Activated CD8-positive, alpha-beta T cell treated with anti-CD3 and anti-CD28 coated beads, Interleukin-2, amount 10 ng/mL, durations not matched to agents 7 days and 5 days (primary cell): ENCODE measurements at regions not wholly inside any gene's neighbourhood (a gene's known extent, or its start where the extent isn't known, plus 50 kb on each side); places are given as distances from the start of the nearest gene placed in this dataset.
"Not testable (repeated sequence)": the region's sequence is repeated elsewhere in the genome, so short reads cannot be mapped to it uniquely, and the experiment has no call there.

Experiments
- ATAC-seq: fragments of 150-1000 bp; cut with Tn5 transposase; one replicate; pipeline ENCODE4 v1.10.0; 2021; ENCODE audit warnings: moderate library complexity
- CTCF ChIA-PET: fragments of 350-600 bp; sonication (Branson Sonifier 250); formaldehyde crosslinking; loops from one replicate; lab custom pipeline; 2021; ENCODE audit warnings: antibody characterized with exemption; lab: Charles Lee
- POLR2A ChIA-PET: fragments of 350-600 bp; sonication (Branson Sonifier 250); formaldehyde crosslinking; loops from one replicate; lab custom pipeline; 2021; ENCODE audit warnings: antibody characterized with exemption; lab: Charles Lee
- DNase-seq: peaks from one replicate; pipeline ENCODE4 v3.0.0-alpha.2; 2020
- H3K27ac Mint-ChIP-seq: one replicate; pipeline ENCODE4 v1.8.0; 2021; ENCODE audit warnings: mild to moderate bottlenecking, mixed read lengths
- H3K27me3 Mint-ChIP-seq: one replicate; pipeline ENCODE4 v1.8.0; 2021; ENCODE audit warnings: low read depth, mixed read lengths
- H3K36me3 Mint-ChIP-seq: one replicate; pipeline ENCODE4 v1.8.0; 2021; ENCODE audit warnings: low read depth, mixed read lengths
- H3K4me1 Mint-ChIP-seq: one replicate; pipeline ENCODE4 v1.8.0; 2021; ENCODE audit warnings: low read depth, mixed read lengths
- H3K4me3 Mint-ChIP-seq: one replicate; pipeline ENCODE4 v1.8.0; 2021; ENCODE audit warnings: mild to moderate bottlenecking, mixed read lengths
- H3K9me3 Mint-ChIP-seq: one replicate; pipeline ENCODE4 v1.8.0; 2022; ENCODE audit warnings: mixed read lengths; ENCODE audit not compliant: insufficient read depth

GRCh38 chr5:91586232-91586631, 203.1 kb upstream of the ARRDC3 start:
- ATAC-seq, result no peak
- Mint-ChIP-seq H3K4me3 (no peak overlapping the region), H3K27ac (no peak overlapping the region), H3K27me3 (no peaks in the 10 kb centered on the region), H3K9me3 (peaks cover 8% of the 10 kb centered on the region), H3K4me1 (no peaks in the 10 kb centered on the region), H3K36me3 (no peaks in the 10 kb centered on the region)
- DNase-seq, result no peak
- ChIA-PET POLR2A (no interaction called here), CTCF (interaction anchor here (0.9 kb wide), 1 partner anchor 102 kb away, joined by 3 read pairs; no protein-coding TSS in a partner anchor)

GRCh38 chr5:91584352-91584751, 201.2 kb upstream of the ARRDC3 start:
- DNase-seq (no peak), ATAC-seq (no peak)
- H3K4me3 Mint-ChIP-seq, result no peak overlapping the region
- H3K4me1 Mint-ChIP-seq, result no peaks in the 10 kb centered on the region
- no peaks in the 10 kb centered on the region for H3K27me3 Mint-ChIP-seq
- CTCF ChIA-PET, result no interaction called here
- H3K27ac Mint-ChIP-seq, result no peak overlapping the region
- H3K36me3 Mint-ChIP-seq, result no peaks in the 10 kb centered on the region
- POLR2A ChIA-PET, result no interaction called here
- H3K9me3 Mint-ChIP-seq, result peaks cover 3% of the 10 kb centered on the region

DNA sequence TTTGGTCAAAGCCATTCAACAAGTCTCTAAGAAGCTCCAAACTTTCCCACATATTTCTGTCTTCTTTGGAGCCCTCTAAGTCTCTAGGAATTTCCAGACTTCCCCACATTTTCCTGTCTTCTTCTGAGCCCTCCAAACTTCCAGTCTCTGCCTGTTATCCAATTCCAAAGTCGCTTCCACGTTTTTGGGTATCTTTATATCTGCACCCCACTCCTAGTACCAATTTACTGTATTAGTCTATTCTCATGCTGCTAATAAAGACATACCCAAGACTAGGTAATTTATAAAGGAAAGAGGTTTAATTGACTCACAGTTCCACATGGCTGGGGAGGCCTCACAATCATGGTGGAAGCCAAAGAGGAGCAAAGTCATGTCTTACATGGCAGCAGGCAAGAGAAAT, 182.9 kb upstream of the ARRDC3 start:
- CTCF ChIA-PET, result not testable (repeated sequence)

GRCh38 chr5:91562922-91563321, 179.8 kb upstream of the ARRDC3 start:
- Mint-ChIP-seq H3K36me3 (no peaks in the 10 kb centered on the region), H3K4me1 (no peaks in the 10 kb centered on the region), H3K27ac (no peak overlapping the region), H3K4me3 (no peak overlapping the region), H3K9me3 (no peaks in the 10 kb centered on the region), H3K27me3 (no peaks in the 10 kb centered on the region)
- ATAC-seq, result no peak
- ChIA-PET POLR2A (no interaction called here), CTCF (no interaction called here)
- no peak for DNase-seq

More for the DNA sequence above, 182.9 kb upstream of the ARRDC3 start:
- H3K4me3 Mint-ChIP-seq, DNase-seq, H3K36me3 Mint-ChIP-seq, ATAC-seq, H3K27ac Mint-ChIP-seq, POLR2A ChIA-PET, H3K27me3 Mint-ChIP-seq, H3K4me1 Mint-ChIP-seq, H3K9me3 Mint-ChIP-seq: not testable (repeated sequence)

- no peak overlapping the region for H3K27ac Mint-ChIP-seq
- no peaks in the 10 kb centered on the region for H3K36me3 Mint-ChIP-seq
- no peak for ATAC-seq
- POLR2A ChIA-PET, result no interaction called here
- DNase-seq, result no peak
- H3K27me3 Mint-ChIP-seq, result no peaks in the 10 kb centered on the region
- no peaks in the 10 kb centered on the region for H3K9me3 Mint-ChIP-seq
- no peaks in the 10 kb centered on the region for H3K4me1 Mint-ChIP-seq
- no peak overlapping the region for H3K4me3 Mint-ChIP-seq
- CTCF ChIA-PET, result no interaction called here
Observed at GRCh38 chr5:91541696-91542095, 158.6 kb upstream of the ARRDC3 start.

DNA sequence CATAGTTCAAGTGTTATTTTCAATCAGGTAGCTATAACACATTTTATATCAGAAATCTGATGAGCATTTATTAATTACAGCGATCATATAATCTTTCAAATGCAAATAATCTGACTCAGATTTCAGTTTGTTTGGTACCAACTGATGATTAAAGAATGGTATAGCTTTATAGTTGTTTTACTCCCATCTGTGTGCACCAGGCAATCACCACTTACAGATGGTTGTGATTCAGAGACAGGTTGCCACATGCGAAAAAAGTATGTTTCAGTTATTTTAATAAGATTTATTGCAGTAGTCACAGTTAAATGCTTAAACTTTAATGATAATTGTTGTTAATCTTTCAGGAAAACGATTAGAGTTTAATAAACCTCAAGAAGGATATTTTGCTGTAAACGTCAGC, 155.1 kb upstream of the ARRDC3 start:
- no peak for ATAC-seq
- Mint-ChIP-seq H3K27ac (no peak overlapping the region), H3K4me3 (no peak overlapping the region), H3K27me3 (no peaks in the 10 kb centered on the region), H3K36me3 (no peaks in the 10 kb centered on the region), H3K4me1 (no peaks in the 10 kb centered on the region), H3K9me3 (no peaks in the 10 kb centered on the region)
- POLR2A ChIA-PET, result no interaction called here
- CTCF ChIA-PET, result no interaction called here
- no peak for DNase-seq

- Mint-ChIP-seq H3K4me1 (no peaks in the 10 kb centered on the region), H3K27ac (no peak overlapping the region), H3K36me3 (no peaks in the 10 kb centered on the region), H3K9me3 (no peaks in the 10 kb centered on the region), H3K4me3 (no peak overlapping the region), H3K27me3 (no peaks in the 10 kb centered on the region)
- ChIA-PET POLR2A (no interaction called here), CTCF (no interaction called here)
- no peak for DNase-seq
- ATAC-seq, result no peak
Observed at GRCh38 chr5:91535499-91535898, 152.4 kb upstream of the ARRDC3 start.

GRCh38 chr5:91534332-91534731, 151.2 kb upstream of the ARRDC3 start:
- ATAC-seq (no peak), DNase-seq (no peak)
- Mint-ChIP-seq H3K36me3 (no peaks in the 10 kb centered on the region), H3K9me3 (no peaks in the 10 kb centered on the region), H3K27me3 (no peaks in the 10 kb centered on the region), H3K4me3 (no peak overlapping the region), H3K4me1 (no peaks in the 10 kb centered on the region), H3K27ac (no peak overlapping the region)
- CTCF ChIA-PET, result no interaction called here
- POLR2A ChIA-PET, result no interaction called here

DNA sequence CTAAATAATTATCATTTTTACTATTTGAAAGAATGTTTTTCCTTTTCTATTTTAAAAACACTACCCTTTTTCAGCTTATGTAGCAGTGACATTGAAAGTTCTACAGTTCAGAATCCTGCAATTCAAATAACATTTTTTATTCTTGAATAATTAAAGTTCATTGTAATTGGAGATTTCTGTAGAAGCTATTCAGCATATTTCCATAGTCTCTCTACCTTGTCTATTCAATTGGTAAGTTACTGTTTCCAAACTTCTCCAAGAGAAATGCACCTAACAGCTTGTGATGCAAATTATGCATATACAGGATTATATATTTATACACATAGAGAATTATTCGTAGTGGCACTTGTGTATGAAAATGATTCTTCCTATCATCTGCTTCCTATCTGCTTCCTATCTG, 149.7 kb upstream of the ARRDC3 start:
- Mint-ChIP-seq H3K9me3 (no peaks in the 10 kb centered on the region), H3K4me1 (no peaks in the 10 kb centered on the region), H3K27ac (no peak overlapping the region), H3K4me3 (no peak overlapping the region), H3K36me3 (no peaks in the 10 kb centered on the region), H3K27me3 (no peaks in the 10 kb centered on the region)
- CTCF ChIA-PET, result interaction anchor here (0.6 kb wide), 1 partner anchor 18 kb away, joined by 3 read pairs; no protein-coding TSS in a partner anchor
- ATAC-seq, result no peak
- POLR2A ChIA-PET, result no interaction called here
- DNase-seq, result no peak

DNA sequence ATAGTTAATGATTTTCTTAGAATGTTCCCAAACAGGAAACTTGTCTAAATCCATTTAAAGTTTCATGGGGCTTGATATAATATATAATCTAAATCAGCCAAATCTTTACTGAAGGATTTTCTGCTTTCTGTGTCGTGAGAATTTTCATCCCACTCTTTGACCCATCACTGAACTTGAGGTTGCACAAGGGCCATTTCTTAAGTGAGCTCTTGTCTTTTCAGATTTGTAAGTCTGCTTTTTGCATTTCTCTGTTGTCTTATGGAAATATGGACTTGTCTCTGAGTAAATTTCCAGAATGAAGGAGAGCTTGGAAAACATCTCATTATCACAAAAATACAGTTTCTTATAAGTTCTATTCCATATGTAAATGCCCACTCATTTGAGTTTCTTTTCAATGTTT, 149.2 kb upstream of the ARRDC3 start:
- H3K27me3 Mint-ChIP-seq, result no peaks in the 10 kb centered on the region
- no peak for ATAC-seq
- no peaks in the 10 kb centered on the region for H3K4me1 Mint-ChIP-seq
- H3K4me3 Mint-ChIP-seq, result no peak overlapping the region
- ChIA-PET POLR2A (no interaction called here), CTCF (no interaction called here)
- H3K27ac Mint-ChIP-seq, result no peak overlapping the region
- no peaks in the 10 kb centered on the region for H3K9me3 Mint-ChIP-seq
- no peak for DNase-seq
- no peaks in the 10 kb centered on the region for H3K36me3 Mint-ChIP-seq

DNA sequence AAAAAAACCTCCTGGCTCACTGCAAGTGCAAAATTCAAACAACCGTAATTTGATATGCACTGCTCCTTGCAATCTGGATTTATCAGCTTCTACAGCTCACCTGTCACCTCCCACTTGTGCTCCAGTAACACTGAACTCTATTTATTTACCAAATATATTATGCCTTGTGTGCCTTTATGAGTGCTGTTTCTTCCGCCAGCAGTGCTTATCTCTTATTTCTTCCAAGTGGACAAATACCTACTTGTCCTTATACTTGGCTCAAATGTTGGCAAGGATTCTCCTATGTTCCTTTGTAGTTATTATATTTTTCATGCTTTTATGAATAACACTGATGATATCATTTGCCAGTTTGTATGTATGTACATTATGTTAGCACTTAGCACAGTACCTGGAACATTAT, 145.7 kb upstream of the ARRDC3 start:
- H3K27me3 Mint-ChIP-seq, result no peaks in the 10 kb centered on the region
- H3K9me3 Mint-ChIP-seq, result no peaks in the 10 kb centered on the region
- ChIA-PET CTCF (no interaction called here), POLR2A (no interaction called here)
- no peaks in the 10 kb centered on the region for H3K36me3 Mint-ChIP-seq
- ATAC-seq, result no peak
- no peaks in the 10 kb centered on the region for H3K4me1 Mint-ChIP-seq
- H3K27ac Mint-ChIP-seq, result no peak overlapping the region
- no peak overlapping the region for H3K4me3 Mint-ChIP-seq
- DNase-seq, result no peak

GRCh38 chr5:91521785-91522184, 138.7 kb upstream of the ARRDC3 start:
- no peak overlapping the region for H3K27ac Mint-ChIP-seq
- ATAC-seq (no peak), DNase-seq (no peak)
- no peak overlapping the region for H3K4me3 Mint-ChIP-seq
- no peaks in the 10 kb centered on the region for H3K4me1 Mint-ChIP-seq
- H3K9me3 Mint-ChIP-seq, result no peaks in the 10 kb centered on the region
- H3K27me3 Mint-ChIP-seq, result no peaks in the 10 kb centered on the region
- POLR2A ChIA-PET, result no interaction called here
- CTCF ChIA-PET, result no interaction called here
- H3K36me3 Mint-ChIP-seq, result no peaks in the 10 kb centered on the region

GRCh38 chr5:91521334-91521733, 138.2 kb upstream of the ARRDC3 start:
- CTCF ChIA-PET, result no interaction called here

More at GRCh38 chr5:91521334-91521733, 138.2 kb upstream of the ARRDC3 start:
- H3K4me3 Mint-ChIP-seq, result no peak overlapping the region
- H3K27me3 Mint-ChIP-seq, result no peaks in the 10 kb centered on the region
- ATAC-seq (no peak), DNase-seq (no peak)
- H3K36me3 Mint-ChIP-seq, result no peaks in the 10 kb centered on the region
- H3K4me1 Mint-ChIP-seq, result no peaks in the 10 kb centered on the region
- POLR2A ChIA-PET, result no interaction called here
- H3K9me3 Mint-ChIP-seq, result no peaks in the 10 kb centered on the region
- no peak overlapping the region for H3K27ac Mint-ChIP-seq
